Vagina (tissue), 2 donors: ENCODE measurements at regions not wholly inside any gene's neighbourhood (a gene's known extent, or its start where the extent isn't known, plus 50 kb on each side); places are given as distances from the start of the nearest gene placed in this dataset.

Experiments
- POLR2A ChIP-seq, 2 donors: fragments of 450-650 bp; IDR thresholded peaks; one replicate each; pipeline ENCODE4 v1.6.1; 2017; ENCODE audit warnings: antibody characterized with exemption in 2 of 2, mild to moderate bottlenecking in 2 of 2, moderate library complexity in 2 of 2
- POLR2AphosphoS5 ChIP-seq, 2 donors: sonication (generic); formaldehyde crosslinking; IDR thresholded peaks; one replicate each; pipeline ENCODE4 v1.9.0; 2017; ENCODE audit warnings: antibody characterized with exemption in 2 of 2, mild to moderate bottlenecking in 2 of 2, low read depth in 1 of 2; ENCODE audit not compliant: insufficient read depth in 1 of 2
- TF ChIP-seq, protein P1 (sequence below), 3 experiments: fragments of 450-650 bp in 2 of 3; fragments of 200-600 bp in 1 of 3; sonication (generic) in 1 of 3; IDR thresholded peaks; one replicate each; pipeline ENCODE4 v1.5.1; 2017 to 2019; ENCODE audit warnings: antibody characterized with exemption in 3 of 3, mild to moderate bottlenecking in 2 of 3, moderate library complexity in 2 of 3

DNA sequence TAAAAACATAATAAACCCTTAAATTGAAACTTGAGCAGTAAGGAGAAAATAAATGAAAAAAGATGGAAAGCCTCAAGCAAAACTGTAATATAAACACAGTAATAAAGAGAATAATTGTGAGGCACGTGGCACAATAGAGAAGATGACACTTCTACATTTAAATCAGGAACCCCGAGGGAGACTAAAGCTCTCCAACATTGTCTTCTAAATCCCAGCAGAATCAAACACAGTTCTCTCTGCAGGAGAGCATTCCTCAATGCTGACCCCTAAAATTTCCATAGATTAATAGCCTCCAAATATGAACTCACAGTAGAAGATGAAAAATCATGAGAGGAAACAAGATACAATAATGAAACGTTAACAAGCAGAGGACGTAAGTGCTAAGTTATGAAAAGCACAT lies 721.2 kb upstream of the COX7C start:
- TF ChIP-seq, protein P1, sequence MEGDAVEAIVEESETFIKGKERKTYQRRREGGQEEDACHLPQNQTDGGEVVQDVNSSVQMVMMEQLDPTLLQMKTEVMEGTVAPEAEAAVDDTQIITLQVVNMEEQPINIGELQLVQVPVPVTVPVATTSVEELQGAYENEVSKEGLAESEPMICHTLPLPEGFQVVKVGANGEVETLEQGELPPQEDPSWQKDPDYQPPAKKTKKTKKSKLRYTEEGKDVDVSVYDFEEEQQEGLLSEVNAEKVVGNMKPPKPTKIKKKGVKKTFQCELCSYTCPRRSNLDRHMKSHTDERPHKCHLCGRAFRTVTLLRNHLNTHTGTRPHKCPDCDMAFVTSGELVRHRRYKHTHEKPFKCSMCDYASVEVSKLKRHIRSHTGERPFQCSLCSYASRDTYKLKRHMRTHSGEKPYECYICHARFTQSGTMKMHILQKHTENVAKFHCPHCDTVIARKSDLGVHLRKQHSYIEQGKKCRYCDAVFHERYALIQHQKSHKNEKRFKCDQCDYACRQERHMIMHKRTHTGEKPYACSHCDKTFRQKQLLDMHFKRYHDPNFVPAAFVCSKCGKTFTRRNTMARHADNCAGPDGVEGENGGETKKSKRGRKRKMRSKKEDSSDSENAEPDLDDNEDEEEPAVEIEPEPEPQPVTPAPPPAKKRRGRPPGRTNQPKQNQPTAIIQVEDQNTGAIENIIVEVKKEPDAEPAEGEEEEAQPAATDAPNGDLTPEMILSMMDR (IDR thresholded peaks at IDR 0.05) = no peak
- TF ChIP-seq POLR2AphosphoS5 (IDR thresholded peaks at IDR 0.05; ENCODE audit: insufficient read depth in 1 of 2, low read depth in 1 of 2) (no peak), POLR2A (IDR thresholded peaks at IDR 0.05) (no peak)
